ENCODE measurements at regions not wholly inside any gene's neighbourhood (a gene's known extent, or its start where the extent isn't known, plus 50 kb on each side); places are given as distances from the start of the nearest gene placed in this dataset.
"Not testable (repeated sequence)": the region's sequence is repeated elsewhere in the genome, so short reads cannot be mapped to it uniquely, and the experiment has no call there.

DNA sequence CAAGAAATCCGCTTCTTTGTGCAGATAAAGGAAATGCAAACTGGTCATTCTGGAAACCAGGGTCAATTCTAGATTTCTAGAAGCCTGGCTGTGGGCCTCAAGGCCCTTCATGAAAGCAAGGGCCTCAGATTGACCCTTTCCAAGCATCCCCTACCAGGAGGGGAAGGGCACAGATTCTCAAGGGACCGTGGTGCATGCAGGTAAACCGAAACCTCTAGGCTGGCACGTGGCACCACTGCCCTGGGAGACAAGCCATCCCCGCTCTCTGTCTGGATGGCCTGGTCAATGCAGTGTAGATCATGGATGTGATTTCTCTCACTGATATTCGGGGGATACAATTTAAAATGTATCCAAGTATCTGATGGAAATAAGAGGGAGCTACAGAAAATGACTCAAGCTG, 69.4 kb downstream of the TOMM20 start:
- ATAC-seq (no peak), DNase-seq (ENCODE audit: low spot score in 2 of 2) (no peak)
- Mint-ChIP-seq H3K36me3 (peaks cover 5% of the 10 kb centered on the region), H3K9me3 (no peaks in the 10 kb centered on the region), H3K27ac (no peak overlapping the region), H3K4me1 (peaks cover 17% of the 10 kb centered on the region), H3K4me3 (no peak overlapping the region)

DNA sequence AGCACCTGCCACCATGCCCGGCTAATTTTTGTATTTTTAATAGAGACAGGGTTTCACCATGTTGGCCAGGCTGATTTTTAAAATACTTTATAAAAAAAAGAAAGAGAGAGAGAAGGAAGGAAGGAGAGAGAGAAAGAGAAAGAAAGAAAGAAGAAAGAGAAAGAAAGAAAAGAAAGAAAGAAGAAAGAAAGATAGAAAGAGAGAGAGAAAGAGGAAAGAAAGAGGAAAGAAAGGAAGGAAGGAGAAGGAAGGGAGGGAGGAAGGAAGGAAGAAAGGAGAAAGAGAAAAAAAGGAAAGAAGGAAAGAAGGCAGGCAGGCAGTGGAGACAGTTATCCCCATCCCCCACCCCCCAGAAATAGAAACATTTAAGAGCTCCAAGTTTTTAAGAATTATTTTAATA, 69.9 kb downstream of the TOMM20 start:
- Mint-ChIP-seq H3K36me3 (peaks cover 1% of the 10 kb centered on the region), H3K27ac (no peak overlapping the region), H3K4me1 (peaks cover 13% of the 10 kb centered on the region), H3K9me3 (no peaks in the 10 kb centered on the region), H3K4me3 (no peak overlapping the region)
- ATAC-seq: no peak
- no peak for DNase-seq (ENCODE audit: low spot score in 2 of 2)

DNA sequence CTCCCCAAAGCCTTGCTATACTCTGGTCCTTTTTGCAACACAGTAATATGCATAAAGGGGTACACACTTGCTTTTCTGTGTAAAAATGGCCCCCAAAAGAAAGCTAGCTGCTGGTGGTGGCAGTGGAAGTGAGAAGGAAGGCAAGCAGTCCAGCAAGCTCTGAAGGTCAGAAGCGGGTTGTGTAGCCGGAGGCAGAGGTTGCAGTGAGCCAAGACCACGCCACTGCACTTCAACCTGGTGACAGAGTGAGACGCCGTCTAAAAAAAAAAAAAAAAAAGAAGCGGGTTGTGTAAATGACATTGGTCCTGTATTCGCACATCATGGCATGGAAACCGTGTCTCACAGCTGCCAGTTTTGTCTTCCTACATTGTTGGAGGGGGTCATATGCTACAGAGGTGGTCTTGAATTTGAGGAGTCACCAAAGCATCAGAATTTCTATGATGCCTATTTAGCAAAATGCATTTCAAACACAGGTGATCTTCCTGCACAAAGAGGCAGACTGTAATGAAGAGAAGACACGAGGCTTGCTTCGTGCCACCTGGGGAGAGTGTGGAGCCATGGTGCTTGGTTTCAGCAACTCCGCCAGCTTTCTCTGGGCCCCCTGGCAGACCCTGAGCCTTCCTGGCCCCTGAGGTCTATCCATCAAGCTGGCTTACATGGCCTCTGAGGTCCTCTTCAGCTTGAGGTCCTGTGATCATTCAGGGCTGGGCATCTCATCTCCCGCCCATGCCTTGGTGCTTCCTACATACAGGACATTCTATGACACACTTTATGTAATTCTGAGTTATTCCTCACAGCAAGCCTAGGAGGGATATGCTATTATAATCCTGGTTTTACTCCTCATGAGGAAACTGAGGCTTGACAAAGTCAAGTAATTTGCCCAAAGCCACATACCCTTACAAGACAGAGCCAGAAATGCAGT, 71.0 kb downstream of the TOMM20 start:
- H3K27ac Mint-ChIP-seq: no peak overlapping the region
- no peak for DNase-seq (ENCODE audit: low spot score in 2 of 2)
- H3K4me3 Mint-ChIP-seq: no peak overlapping the region
- H3K36me3 Mint-ChIP-seq: no peaks in the 10 kb centered on the region
- no peaks in the 10 kb centered on the region for H3K9me3 Mint-ChIP-seq
- H3K4me1 Mint-ChIP-seq: peaks cover 3% of the 10 kb centered on the region
- no peak for ATAC-seq

DNA sequence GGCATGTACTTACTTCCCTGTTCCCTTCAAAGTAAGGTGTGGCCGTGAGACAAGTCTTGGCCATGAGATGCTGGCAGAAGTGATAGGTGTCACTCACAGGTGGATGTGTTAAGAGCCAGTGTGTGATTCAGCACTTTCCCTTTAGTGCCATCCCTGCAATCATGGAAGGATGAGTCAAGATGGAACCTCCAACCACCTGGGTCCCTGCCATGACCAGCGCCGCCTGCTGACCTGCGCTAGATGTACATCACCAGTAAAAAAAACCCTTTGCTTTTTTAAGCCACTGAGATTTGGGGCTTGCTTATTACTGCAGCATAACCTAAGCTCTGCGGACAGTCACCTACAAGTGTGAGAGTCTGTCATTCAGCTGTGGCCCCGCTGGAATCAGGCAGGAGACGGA, 71.7 kb downstream of the TOMM20 start:
- DNase-seq (ENCODE audit: low spot score in 2 of 2): no peak
- Mint-ChIP-seq H3K36me3 (no peaks in the 10 kb centered on the region), H3K27ac (no peak overlapping the region), H3K4me3 (no peak overlapping the region), H3K4me1 (peaks cover 5% of the 10 kb centered on the region), H3K9me3 (no peaks in the 10 kb centered on the region)
- peak; percentile 40 for ATAC-seq

DNA sequence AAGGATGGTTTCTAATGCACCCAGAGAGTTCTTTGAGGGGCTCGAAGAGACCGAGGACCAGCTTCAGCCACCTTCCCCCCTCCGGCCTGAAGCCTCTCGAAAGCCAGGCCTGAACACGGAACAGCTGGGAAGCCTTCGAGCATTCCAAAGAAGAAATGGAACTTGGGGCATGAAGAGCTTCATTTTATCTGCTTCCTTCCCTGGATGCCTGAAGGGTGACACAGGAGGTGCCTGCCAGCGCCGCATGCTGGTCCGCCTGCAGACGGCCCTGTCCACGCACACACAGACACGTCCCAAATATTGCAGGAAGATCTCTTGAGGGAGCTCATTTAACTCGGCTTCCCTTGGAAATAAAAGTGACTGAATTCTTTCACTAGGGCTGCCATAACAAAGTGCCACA, 73.7 kb downstream of the TOMM20 start:
- Mint-ChIP-seq H3K9me3 (no peaks in the 10 kb centered on the region), H3K4me1 (peaks cover 13% of the 10 kb centered on the region), H3K4me3 (no peak overlapping the region), H3K27ac (no peak overlapping the region), H3K36me3 (no peaks in the 10 kb centered on the region)
- ATAC-seq (no peak), DNase-seq (ENCODE audit: low spot score in 2 of 2) (no peak)

DNA sequence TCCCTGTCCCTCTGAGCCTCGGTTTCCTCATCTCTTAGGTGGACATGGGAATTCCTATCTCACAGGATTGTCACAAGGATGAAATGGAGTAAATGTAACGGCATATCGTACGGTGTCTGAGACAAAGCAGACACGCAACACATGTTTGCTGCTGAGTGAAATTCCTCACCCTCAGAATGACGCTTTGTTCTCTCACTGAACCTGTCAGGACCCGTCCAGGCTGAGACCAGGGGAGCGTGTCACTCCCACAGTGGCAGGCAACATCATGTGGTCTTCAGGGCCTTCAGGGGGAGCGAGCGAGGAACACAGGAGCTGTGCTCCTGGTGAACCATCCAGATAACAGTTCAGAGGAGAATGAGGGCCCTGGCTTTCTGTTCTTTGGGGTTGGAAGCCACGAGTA, 74.2 kb downstream of the TOMM20 start:
- Mint-ChIP-seq H3K9me3 (no peaks in the 10 kb centered on the region), H3K4me3 (no peak overlapping the region), H3K36me3 (no peaks in the 10 kb centered on the region), H3K4me1 (peaks cover 17% of the 10 kb centered on the region), H3K27ac (no peak overlapping the region)
- ATAC-seq: no peak
- no peak for DNase-seq (ENCODE audit: low spot score in 2 of 2)

DNA sequence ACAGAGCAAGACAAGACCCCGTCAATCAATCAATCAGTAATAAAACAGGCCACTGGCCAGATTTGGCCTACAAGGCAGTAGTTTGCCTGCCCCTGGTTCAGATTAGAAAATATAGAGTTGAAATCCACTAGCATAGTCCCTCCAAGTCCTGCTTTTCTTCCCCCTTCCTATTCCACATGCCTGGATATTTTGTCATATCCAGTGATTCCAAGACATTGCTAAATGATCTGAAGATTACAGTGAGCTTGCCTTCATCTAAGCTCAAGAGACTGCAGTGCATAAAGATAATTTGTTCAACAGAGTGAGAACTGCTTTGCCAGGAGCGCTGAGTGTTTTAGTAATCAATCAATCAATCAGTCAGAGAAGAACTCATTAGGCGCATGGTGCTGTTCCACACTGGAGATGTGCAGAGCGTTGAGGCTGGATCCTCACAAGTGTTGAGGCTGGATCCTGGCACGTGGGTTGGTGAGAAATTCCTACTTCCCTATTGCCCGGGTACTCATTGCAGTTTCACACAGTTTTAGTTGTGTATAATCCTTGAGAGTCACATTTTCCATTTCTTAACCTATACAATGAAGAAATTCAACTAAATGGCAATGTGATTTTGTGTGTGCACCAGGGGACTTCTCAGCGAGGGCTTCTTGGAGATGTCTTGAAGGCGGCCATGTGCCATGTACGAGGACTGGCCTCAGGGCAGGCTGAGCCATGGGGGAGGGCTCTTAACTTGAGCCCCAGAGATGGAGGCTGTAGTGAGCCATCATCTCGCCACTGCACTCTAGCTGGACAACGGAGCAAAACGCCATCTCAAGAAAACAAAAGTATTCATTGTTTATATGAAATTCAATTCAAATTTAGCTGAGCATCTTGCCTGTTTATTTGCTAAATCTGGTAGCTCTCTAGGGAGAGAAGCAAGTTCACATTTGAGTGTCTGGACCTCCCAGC, 76.3 kb downstream of the TOMM20 start:
- Mint-ChIP-seq H3K4me3 (no peak overlapping the region), H3K27ac (no peak overlapping the region), H3K4me1 (peaks cover 34% of the 10 kb centered on the region), H3K36me3 (no peaks in the 10 kb centered on the region), H3K9me3 (no peaks in the 10 kb centered on the region)
- ATAC-seq: no peak
- no peak for DNase-seq (ENCODE audit: low spot score in 2 of 2)

DNA sequence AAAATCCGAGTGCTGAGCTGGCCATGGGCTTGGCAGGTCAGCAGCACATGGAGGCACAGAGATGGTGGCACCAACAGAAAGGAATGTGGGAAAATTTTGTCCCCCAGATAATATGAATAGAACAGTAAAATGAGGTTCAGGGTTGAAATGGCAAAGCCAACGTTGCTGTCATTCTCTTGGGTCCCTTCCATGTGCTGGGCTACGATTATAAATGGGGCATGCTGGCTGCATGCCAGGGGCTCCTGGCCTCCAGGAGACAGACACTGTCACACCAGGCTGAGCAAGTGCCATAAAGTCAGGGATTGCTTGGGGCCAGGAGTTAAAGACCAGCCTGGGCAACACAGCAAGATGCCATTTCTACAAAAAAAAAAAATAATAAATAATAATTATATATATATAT, 77.1 kb downstream of the TOMM20 start:
- peaks cover 36% of the 10 kb centered on the region for H3K4me1 Mint-ChIP-seq
- ATAC-seq: no peak
- H3K36me3 Mint-ChIP-seq: no peaks in the 10 kb centered on the region
- no peak for DNase-seq (ENCODE audit: low spot score in 2 of 2)
- H3K4me3 Mint-ChIP-seq: no peak overlapping the region
- no peaks in the 10 kb centered on the region for H3K9me3 Mint-ChIP-seq
- H3K27ac Mint-ChIP-seq: no peak overlapping the region

DNA sequence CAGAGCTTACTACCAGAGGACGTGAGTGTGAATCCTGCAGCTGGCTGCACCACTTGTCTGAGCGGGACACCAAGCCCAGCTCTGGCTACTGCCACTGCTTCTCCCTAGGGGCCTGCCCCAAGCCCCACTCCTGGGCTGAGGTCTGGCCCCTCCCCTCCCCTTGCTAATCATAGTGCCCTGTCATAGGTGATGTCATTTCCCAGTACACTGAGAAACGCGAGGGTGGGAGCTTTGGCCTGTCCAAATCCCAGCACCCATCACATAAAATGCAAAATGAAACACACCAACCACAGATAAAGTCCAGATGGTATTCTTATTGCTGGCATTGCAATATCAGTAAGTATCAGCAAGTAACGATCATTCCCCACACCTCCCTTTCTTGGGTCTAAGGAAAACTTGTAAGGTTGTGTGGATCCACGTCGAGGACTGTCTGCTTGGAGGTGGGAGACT, 77.7 kb downstream of the TOMM20 start:
- Mint-ChIP-seq H3K36me3 (no peaks in the 10 kb centered on the region), H3K27ac (peak overlapping the region; percentile 34), H3K9me3 (no peaks in the 10 kb centered on the region), H3K4me1 (peaks cover 41% of the 10 kb centered on the region), H3K4me3 (peak overlapping the region; percentile 8)
- no peak for DNase-seq (ENCODE audit: low spot score in 2 of 2)
- peak; percentile 68 for ATAC-seq

DNA sequence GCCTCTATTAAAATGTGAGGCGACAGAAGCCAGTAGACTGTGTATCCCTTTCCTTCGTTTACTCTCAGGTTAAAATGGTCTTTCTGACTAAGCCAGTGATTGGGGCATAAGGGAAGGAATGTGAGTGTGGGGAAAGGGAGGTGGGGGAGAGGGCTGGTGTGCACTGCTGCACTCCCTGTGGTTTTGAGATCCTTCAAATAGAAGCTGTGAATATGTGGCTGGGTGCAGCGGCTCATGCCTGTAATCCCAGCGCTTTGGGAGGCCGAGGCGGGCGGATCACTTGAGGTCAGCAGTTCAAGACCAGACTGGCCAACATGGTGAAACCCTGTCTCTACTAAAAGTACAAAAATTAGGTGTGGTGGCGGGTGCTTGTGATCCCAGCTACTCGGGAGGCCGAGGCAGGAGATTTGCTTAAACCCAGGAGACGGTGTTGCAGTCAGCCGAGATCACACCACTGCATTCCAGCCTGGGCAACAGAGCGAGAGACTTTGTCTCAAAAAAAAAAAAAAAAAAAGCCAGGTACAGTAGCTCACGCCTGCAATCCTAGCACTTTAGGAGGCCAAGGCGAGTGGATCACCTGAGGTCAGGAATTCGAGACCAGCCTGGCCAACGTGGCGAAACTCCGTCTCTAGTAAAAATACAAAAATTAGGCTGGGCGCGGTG, 78.8 kb downstream of the TOMM20 start:
- not testable (repeated sequence) for H3K4me3 Mint-ChIP-seq; ATAC-seq; H3K36me3 Mint-ChIP-seq; H3K9me3 Mint-ChIP-seq; DNase-seq (ENCODE audit: low spot score in 2 of 2)
- Mint-ChIP-seq H3K4me1 (peaks cover 52% of the 10 kb centered on the region), H3K27ac (peak overlapping the region; percentile 54)

DNA sequence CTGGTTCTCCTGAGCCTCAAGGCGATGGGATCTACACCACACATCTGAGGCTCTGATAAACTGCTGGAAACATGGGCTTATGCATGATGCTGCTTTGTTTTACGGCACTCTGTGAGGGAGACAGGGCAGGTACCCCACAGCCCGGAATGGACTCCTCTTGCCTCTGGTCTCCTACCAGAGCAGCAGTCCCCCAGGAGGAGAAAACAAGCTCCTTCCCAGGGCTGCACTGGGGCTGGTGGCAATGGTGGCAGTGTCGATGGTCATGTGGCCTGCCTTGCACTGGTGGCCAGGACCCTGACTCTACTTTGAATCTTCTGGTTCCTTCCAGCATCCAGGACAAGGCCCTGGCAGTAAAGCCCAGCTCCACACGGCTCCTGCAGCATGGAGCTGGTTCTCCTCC, 79.4 kb downstream of the TOMM20 start:
- H3K4me1 Mint-ChIP-seq: peaks cover 57% of the 10 kb centered on the region
- no peak for ATAC-seq
- DNase-seq (ENCODE audit: low spot score in 2 of 2): no peak
- H3K36me3 Mint-ChIP-seq: no peaks in the 10 kb centered on the region
- H3K9me3 Mint-ChIP-seq: no peaks in the 10 kb centered on the region
- H3K4me3 Mint-ChIP-seq: no peak overlapping the region
- H3K27ac Mint-ChIP-seq: peak overlapping the region; percentile 54

DNA sequence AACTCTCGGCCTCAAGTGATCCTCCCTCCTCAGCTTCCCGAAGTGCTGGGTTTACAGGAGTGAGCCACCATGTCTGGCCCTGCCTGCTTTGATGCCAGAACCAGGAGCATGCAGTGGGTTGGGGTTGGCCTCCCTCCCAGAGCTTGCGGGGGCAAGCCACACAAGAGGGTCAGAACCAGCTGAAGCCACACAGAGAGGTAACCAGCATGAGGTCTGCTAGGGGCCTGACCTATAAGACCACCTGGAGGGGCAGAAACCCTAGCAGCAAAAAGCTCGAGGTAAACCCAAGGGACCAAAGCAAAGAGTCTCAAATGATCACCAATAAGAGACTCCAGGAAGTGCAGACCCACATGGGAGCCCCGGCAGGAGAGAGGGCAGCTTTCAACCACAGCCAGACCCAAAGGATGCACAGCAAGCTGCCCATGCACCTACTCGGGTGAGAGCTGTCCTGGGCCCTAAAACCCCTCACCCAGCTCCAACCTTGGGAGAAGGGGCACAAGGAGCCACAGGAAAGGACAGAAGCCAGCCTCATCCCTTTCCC, 81.2 kb downstream of the TOMM20 start:
- peak overlapping the region; percentile 50 for H3K4me3 Mint-ChIP-seq
- no peaks in the 10 kb centered on the region for H3K9me3 Mint-ChIP-seq
- peaks cover 69% of the 10 kb centered on the region for H3K4me1 Mint-ChIP-seq
- peak overlapping the region; percentile 87 for H3K27ac Mint-ChIP-seq
- ATAC-seq (no peak), DNase-seq (ENCODE audit: low spot score in 2 of 2) (no peak)
- no peaks in the 10 kb centered on the region for H3K36me3 Mint-ChIP-seq

DNA sequence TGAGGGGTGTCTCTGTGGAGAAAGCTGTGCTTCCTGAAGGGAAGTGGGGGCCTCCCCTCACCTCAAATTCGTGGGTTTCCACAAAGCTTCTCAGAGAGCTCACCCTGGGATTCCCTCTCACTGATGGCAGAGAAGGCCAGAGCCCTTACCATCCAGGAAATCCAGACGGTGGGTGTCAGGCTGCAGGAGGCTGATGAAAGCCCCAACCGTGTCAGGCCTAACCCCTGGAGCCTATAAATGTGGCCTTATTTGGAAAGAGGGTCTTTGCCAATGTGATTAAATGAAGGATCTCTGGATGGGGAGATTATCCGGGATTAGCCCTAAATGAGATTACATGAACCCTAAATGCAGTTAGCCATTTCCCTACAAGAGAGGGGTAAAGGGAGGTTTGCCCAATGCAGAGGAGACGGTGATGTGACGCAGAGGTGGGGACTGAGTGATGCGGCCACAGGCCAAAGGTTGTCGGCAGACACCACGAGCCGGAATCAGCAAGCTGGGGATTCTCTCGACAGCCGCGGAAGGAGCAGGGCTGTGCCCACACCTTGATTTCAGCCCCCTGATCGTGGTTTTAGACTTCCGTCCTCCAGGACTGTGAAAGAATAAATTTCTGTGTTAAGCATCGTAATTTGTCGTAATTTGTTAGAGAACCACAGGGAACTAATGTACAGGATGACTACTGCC, 82.6 kb downstream of the TOMM20 start:
- Mint-ChIP-seq H3K27ac (peak overlapping the region; percentile 83), H3K36me3 (no peaks in the 10 kb centered on the region), H3K9me3 (no peaks in the 10 kb centered on the region), H3K4me1 (peaks cover 62% of the 10 kb centered on the region), H3K4me3 (no peak overlapping the region)
- ATAC-seq (no peak), DNase-seq (ENCODE audit: low spot score in 2 of 2) (no peak)

DNA sequence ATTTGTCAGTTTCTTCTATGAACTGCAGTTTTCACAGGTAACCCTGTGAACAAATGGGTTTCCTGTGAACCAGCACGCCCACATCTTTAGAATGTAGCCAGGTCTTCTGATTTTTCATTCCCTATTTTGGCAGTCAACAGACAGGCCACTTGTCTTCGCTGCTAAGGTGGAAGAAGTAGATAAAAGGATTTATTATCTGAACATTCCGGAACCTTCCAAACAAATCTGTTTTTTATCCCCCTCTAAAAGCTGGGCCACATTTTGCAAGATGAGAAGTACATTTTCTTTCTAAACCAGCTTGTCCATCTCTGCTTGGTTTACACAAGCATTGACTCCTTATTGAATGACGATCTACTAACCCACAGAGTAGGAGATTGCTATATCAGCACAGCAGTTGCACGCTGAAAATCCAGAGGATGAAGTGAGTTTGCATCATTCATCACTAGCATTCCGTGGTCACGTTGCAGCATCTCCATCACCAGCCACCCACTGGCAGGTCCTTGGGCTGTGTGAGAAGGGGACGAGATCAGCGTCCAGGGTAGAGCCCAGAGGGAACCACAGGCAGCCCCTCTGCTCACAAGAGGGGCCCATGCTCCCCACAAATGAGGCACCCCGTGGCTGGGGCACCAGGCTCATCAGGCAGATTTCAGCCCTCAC, 83.5 kb downstream of the TOMM20 start:
- Mint-ChIP-seq H3K36me3 (no peaks in the 10 kb centered on the region), H3K4me3 (no peak overlapping the region), H3K9me3 (no peaks in the 10 kb centered on the region), H3K4me1 (peaks cover 63% of the 10 kb centered on the region), H3K27ac (peak overlapping the region; percentile 83)
- DNase-seq (ENCODE audit: low spot score in 2 of 2): no peak
- ATAC-seq: no peak

Data from stimulated activated effector memory CD8-positive, alpha-beta T cell treated with anti-CD3 and anti-CD28 coated beads, Interleukin-12 subunit alpha, Interleukin-12 subunit beta, amount 100 ng/mL, for 72 hours (primary cell).